ENCODE measurements at regions not wholly inside any gene's neighbourhood (a gene's known extent, or its start where the extent isn't known, plus 50 kb on each side); places are given as distances from the start of the nearest gene placed in this dataset.
"Not testable (repeated sequence)": the region's sequence is repeated elsewhere in the genome, so short reads cannot be mapped to it uniquely, and the experiment has no call there.

DNA sequence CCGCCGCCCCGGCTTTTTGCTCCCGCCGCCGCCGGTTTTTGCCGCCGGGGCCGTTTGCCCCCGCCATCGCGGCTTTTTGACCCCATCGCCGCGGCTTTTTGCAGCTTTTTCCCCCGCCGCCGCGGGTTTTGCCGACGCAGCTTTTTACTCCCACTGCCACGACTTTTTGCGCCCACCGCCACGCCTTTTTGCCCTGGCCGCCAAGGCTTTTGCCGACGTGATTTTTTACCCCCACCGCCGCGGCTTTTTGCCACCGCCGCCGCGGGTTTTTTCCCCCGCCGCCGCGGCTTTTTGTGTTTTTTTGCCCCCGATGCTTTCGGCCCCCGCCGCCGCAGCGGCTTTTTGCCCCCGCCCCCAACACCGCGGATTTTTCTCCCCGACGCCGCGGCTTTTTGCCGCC is 5001.9 kb upstream of the OR11H1 start:
- DNase-seq: not testable (repeated sequence)

GRCh38 chr22:10531141-10531540 is 4996.9 kb upstream of the OR11H1 start:
- not testable (repeated sequence) for DNase-seq

- peak; percentile 19 for DNase-seq
Observed at GRCh38 chr22:10572531-10572930, 4955.5 kb upstream of the OR11H1 start.

DNA sequence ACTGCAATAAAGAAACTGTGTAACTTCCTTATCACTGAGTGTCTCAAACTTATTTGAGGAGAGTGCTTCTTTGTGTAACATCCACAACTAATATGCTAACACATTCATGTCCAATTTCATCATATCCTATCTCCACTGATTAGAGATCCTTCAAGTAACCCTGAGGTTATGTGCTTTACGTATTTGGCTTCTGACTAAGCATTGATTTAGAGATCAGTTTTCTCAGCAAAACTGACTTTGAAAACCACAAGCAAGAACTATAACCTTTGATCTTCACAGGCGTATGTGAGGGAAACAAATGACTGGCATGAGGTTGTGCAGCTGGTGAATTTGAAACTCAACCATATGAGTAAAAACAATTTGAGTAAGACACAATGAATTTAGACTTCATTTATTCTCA is 4926.9 kb upstream of the OR11H1 start:
- DNase-seq: not testable (repeated sequence)

DNA sequence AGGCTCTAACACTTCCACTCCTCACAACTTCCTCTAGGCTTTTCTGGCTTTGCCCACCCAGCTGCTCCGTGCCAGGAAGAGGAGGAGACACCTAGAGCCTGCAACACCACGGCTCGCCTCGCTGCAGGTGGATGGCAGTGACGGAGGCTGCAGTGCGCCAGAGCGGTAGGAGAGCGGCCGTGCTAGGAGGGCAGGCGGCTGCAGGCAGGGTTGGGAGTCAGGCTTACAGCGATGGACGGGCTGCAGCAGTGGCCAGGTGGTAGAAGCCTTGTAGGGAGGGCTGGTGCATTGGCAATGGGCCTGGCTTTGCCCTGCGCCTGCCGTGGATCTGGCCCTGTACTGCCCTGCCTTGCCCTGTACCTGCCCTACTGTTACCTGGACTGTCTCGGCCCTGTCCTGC is 4896.0 kb upstream of the OR11H1 start:
- not testable (repeated sequence) for DNase-seq

DNA sequence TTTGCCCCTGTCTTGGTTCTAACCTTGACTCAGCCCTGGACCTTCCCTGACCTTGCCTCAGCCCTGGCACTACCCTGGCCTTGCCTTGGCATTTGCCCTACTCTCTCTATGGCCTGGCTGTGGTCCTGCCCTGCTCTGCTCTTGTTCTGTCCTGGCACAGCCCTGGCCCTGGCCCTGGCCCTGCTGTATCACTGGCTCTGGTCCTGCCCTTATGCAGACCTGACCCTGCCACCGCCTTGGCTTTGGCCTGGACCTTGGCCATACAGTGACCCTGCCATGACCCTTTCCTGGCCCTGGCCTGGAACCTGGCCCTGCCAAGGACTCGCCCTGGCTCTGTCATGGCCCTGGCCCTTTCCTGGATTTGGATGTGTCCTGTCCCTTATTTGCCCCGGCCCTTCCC is 4892.7 kb upstream of the OR11H1 start:
- not testable (repeated sequence) for DNase-seq

DNA sequence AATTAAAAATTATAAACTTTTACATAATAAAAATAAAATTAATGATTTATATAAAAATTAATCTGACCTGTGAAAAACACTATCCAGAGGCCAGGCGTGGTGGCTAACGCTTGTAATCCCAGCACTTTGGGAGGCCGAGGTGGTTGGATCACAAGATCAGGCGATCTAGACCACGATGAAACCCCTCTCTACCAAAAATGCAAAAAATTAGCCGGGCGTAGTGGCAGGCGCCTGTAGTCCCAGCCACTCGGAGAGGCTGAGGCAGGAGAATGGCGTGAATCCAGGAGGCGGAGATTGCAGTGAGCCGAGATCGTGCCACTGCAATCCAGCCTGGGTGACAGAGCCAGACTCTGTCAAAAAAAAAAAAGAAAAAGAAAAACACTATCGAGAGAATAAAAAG is 4865.2 kb upstream of the OR11H1 start:
- not testable (repeated sequence) for DNase-seq

DNA sequence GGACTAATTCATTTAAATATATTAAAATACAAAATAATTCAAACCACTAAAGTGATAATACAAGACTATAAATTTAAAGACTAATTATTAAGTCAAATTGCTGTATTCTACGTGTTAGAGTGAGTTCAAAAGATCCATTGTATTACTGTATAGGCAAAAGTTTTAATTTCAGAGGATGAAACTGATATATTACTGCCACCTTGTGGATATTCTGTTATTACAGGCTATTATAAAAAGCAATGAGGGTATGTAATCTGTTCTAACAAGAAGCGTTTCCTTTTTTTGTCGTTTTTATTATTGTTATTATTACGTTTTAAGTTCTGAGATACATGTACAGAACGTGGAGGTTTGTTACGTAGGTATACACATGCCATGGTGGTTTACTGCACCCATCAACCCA is 4854.9 kb upstream of the OR11H1 start:
- DNase-seq: not testable (repeated sequence)

GRCh38 chr22:10678720-10679119 is 4849.3 kb upstream of the OR11H1 start:
- not testable (repeated sequence) for DNase-seq

- not testable (repeated sequence) for DNase-seq
Observed at GRCh38 chr22:10685436-10685835, 4842.6 kb upstream of the OR11H1 start.

- not testable (repeated sequence) for DNase-seq
Observed at GRCh38 chr22:10687256-10687655, 4840.7 kb upstream of the OR11H1 start.

DNA sequence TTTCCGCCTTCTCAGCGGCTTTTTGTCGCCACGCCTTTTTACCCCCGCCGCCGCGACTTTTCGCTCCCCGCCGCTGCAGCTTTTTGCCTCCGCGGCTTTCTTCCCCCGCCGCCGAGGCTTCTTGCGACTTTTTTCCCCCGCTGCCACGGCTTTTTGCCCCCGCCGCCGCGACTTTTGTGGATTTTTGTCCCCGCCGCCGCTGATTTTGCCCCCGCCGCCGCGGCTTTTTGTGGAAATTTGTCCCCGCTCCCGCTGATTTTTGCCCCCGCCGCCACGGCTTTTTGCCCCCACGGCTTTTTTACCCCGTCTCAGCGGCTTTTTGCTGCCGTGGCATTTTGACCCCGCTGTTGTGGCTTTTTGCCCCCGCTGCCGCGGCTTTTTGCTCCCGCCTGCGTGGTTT is 4829.2 kb upstream of the OR11H1 start:
- not testable (repeated sequence) for DNase-seq

GRCh38 chr22:10699301-10700097 is 4828.5 kb upstream of the OR11H1 start:
- not testable (repeated sequence) for DNase-seq

DNA sequence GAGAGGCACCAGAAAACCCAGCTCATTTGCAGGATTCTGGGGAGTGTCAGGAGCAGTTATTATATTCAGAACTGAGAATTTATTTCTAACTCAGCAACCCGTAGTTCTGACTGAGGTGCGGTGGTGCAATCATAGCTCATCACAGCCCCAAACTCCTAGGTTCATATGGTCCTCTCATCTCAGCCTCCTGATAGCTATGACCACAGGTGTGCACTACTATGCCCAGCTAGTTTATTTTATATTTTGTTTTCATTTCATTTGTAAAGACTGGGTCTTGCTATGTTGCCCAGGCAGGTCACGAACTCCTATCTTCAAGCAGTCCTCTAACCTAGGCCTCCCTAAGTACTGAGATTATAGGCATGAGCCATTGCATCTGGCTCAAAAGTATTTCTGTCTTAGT is 4819.8 kb upstream of the OR11H1 start:
- not testable (repeated sequence) for DNase-seq

DNA sequence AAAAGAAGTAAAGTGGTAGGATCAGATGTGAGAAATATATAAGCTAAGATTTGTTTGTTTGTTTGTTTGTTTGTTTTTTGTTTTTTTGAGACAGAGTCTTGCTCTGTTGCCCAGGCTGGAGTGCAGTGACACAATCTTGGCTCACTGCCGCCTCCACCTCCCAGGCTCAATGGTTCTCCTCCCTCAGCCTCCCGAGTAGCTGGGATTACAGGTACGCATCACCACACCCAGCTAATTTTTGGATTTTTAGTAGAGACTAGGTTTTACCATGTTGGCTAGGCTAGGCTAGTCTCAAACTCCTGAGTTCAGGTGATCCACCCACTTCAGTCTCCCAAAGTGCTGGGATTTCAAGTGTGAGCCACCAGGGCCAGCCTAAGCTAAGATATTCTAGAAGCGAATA is 4817.1 kb upstream of the OR11H1 start:
- not testable (repeated sequence) for DNase-seq

DNA sequence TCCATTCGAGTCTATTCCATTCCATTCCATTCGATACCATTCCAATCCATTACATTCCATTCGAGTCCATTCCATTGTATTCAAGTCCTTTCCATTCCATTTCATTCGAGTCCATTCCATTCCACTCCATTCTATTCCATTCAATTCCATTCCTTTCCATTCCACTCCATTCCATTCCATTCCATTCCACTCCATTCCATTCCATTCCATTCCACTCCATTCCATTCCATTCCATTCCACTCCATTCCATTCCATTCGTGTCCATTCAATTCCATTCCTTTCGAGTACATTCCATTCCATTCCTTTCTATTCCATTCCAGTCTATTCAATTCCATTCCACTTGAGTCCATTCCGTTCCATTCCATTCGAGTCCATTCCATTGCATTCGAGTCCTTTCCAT is 4805.2 kb upstream of the OR11H1 start:
- not testable (repeated sequence) for DNase-seq

DNA sequence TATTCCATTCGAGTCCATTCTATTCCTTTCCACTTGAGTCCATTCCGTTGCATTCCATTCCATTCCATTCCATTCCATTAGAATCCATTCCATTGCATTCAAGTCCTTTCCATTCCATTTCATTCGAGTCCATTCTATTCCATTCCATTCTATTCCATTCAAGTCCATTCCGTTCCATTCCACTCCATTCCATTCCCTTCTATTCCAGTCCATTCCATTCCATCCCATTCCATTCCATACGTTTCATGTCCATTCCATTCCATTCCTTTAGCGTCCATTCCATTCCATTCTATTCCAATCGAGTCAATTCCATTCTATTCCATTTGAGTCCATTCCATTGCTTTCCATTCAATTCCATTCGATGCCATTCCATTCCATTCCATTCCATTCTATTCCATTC is 4804.0 kb upstream of the OR11H1 start:
- DNase-seq: not testable (repeated sequence)

- no peak for DNase-seq
Observed at GRCh38 chr22:10727393-10727792, 4800.6 kb upstream of the OR11H1 start.

DNA sequence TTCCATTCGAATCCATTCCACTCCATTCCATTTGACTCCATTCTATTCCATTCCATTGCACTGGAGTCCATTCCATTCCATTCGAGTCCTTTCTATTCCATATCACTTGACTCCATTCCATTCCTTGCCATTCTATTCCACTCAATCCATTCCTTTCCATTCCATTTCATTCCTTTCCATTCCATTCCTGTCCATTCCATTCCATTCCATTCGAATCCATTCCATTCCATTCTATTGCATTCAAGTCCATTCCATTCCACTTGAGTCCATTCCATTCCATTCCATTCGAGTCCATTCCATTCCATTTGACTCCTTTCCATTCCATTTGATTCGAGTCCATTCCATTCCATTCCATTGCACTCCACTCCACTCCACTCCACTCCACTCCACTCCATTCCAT is 4798.0 kb upstream of the OR11H1 start:
- not testable (repeated sequence) for DNase-seq

- not testable (repeated sequence) for DNase-seq
Observed at GRCh38 chr22:10730706-10731105, 4797.3 kb upstream of the OR11H1 start.

DNA sequence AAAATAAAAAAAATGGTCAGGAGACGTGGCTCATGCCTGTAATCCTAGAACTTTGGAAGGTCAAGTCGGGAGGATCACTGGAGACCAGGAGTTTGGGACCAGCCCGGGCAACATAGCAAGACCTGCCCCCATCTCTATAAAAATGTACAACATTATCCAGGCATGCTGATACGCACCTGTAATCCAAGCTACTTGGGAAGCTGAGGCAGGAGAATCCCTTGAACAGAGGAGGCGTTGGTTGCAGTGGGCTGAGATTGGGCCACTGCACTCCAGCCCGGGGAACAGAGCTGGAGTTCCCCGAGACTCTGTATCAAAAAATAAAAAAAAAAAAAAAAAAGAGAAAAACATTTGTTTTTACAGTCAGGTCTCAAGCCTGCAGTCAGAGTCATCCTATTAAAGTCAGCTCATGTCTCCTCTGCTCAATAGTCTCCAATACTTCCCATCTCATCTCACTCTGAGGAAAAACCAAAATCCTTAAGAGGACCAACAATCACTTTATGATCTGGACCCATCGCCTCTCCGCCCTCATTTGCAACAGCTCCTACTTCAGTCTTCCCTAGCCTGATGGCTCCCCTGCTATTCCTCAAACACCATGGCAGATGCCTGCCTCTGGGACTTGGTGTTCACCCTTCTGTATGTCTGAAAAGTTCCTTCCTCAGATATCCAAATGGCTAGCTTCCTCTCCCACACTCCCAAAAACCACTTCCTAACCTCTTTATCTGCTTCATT is 4796.6 kb upstream of the OR11H1 start:
- DNase-seq: not testable (repeated sequence)

DNA sequence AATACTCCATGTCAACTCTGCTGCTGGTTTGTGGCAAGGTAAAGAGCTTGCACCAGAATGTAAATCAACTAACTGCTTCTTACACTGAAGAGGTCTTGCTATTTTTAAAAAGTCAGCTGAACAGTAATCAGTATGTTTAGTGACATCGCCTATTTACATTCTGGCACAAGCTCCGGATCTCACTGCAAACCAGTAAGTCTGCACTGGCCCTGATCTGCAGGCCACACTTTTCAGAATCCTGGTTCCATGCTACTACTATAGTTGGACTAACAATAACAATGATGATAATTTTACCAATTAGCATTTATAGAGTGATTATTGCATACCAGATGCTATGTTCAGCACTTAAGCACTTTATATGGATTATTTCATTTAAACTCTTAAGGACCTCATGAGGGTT is 4792.9 kb upstream of the OR11H1 start:
- not testable (repeated sequence) for DNase-seq

DNA sequence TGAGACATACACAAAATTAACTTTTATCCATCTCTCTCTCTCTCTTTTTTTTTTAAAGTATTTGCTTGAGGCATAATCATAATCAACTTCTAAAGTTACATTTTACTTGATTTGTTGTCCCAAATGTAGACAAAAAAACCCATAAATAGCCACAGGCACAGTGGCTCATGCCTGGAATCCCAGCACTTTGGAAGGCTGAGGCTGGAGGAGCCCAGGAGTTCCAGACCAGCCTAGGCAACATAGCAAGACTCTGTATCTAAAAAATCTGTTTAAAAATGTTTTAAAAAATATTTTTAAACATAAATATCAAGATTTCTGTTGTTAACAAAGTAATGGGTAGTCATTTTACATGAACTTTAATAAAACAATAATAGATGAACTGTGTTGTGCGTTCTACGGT is 4791.1 kb upstream of the OR11H1 start:
- DNase-seq: not testable (repeated sequence)

- not testable (repeated sequence) for DNase-seq
Observed at GRCh38 chr22:10737931-10738330, 4790.1 kb upstream of the OR11H1 start.

Measured in right forelimb (tissue), 1 donor.